ENCODE measurements at regions not wholly inside any gene's neighbourhood (a gene's known extent, or its start where the extent isn't known, plus 50 kb on each side); places are given as distances from the start of the nearest gene placed in this dataset.

GRCh38 chr1:194256010-194256409 lies 1069.6 kb upstream of the B3GALT2 start:
- no peak for TF ChIP-seq CTCF (IDR thresholded peaks at IDR 0.05; ENCODE audit: insufficient read depth in 1 of 2, low read depth in 1 of 2, low read length in 1 of 2, severe bottlenecking in 1 of 2, unreplicated experiment in 1 of 2)
- no peak for DNase-seq
- Histone ChIP-seq H3K36me3 (ENCODE audit: control insufficient read depth, insufficient read depth, low read length) (no peaks in the 10 kb centered on the region), H3K9me3 (no peaks in the 10 kb centered on the region), H3K27me3 (replicated peaks; ENCODE audit: control insufficient read depth, insufficient read depth, low read length) (no peaks in the 10 kb centered on the region), H3K4me1 (no peaks in the 10 kb centered on the region), H3K4me3 (ENCODE audit: low read depth, low read length) (no peak overlapping the region)
- H3K4me1 Mint-ChIP-seq (ENCODE audit: low read depth, unreplicated experiment): no peaks in the 10 kb centered on the region
- no peaks in the 10 kb centered on the region for H3K9me3 Mint-ChIP-seq (ENCODE audit: unreplicated experiment)
- POLR2A ChIA-PET: no interaction called here
- no peak overlapping the region for H3K4me3 Mint-ChIP-seq (ENCODE audit: unreplicated experiment)
- intact Hi-C loops (cut with micrococcal nuclease; ENCODE audit: unreplicated experiment): no loop called here
- CTCF ChIA-PET: no interaction called here
- no peak overlapping the region for H3K27ac Mint-ChIP-seq (ENCODE audit: unreplicated experiment)
- H3K36me3 Mint-ChIP-seq (ENCODE audit: insufficient read depth, unreplicated experiment): no peaks in the 10 kb centered on the region
- H3K27me3 Mint-ChIP-seq (ENCODE audit: insufficient read depth, unreplicated experiment): no peaks in the 10 kb centered on the region
- BruUV-seq (replicated peaks): no TSS peak

- DNase-seq: no peak
- BruUV-seq (replicated peaks): no TSS peak
- no peaks in the 10 kb centered on the region for H3K4me1 Mint-ChIP-seq (ENCODE audit: low read depth, unreplicated experiment)
- H3K9me3 Mint-ChIP-seq (ENCODE audit: unreplicated experiment): peaks cover 19% of the 10 kb centered on the region
- no peak overlapping the region for H3K27ac Mint-ChIP-seq (ENCODE audit: unreplicated experiment)
- Histone ChIP-seq H3K9me3 (no peaks in the 10 kb centered on the region), H3K4me1 (no peaks in the 10 kb centered on the region), H3K27me3 (replicated peaks; ENCODE audit: control insufficient read depth, insufficient read depth, low read length) (no peaks in the 10 kb centered on the region), H3K36me3 (ENCODE audit: control insufficient read depth, insufficient read depth, low read length) (no peaks in the 10 kb centered on the region), H3K4me3 (ENCODE audit: low read depth, low read length) (no peak overlapping the region)
- intact Hi-C loops (cut with micrococcal nuclease; ENCODE audit: unreplicated experiment): no loop called here
- TF ChIP-seq CTCF (IDR thresholded peaks at IDR 0.05; ENCODE audit: insufficient read depth in 1 of 2, low read depth in 1 of 2, low read length in 1 of 2, severe bottlenecking in 1 of 2, unreplicated experiment in 1 of 2): no peak
- H3K27me3 Mint-ChIP-seq (ENCODE audit: insufficient read depth, unreplicated experiment): no peaks in the 10 kb centered on the region
- POLR2A ChIA-PET: no interaction called here
- CTCF ChIA-PET: no interaction called here
- no peaks in the 10 kb centered on the region for H3K36me3 Mint-ChIP-seq (ENCODE audit: insufficient read depth, unreplicated experiment)
- no peak overlapping the region for H3K4me3 Mint-ChIP-seq (ENCODE audit: unreplicated experiment)
Observed at GRCh38 chr1:194252199-194252598, 1065.8 kb upstream of the B3GALT2 start.

GRCh38 chr1:194241215-194241614 lies 1054.8 kb upstream of the B3GALT2 start:
- Histone ChIP-seq H3K4me1 (no peaks in the 10 kb centered on the region), H3K9me3 (no peaks in the 10 kb centered on the region), H3K27me3 (replicated peaks; ENCODE audit: control insufficient read depth, insufficient read depth, low read length) (no peaks in the 10 kb centered on the region), H3K36me3 (ENCODE audit: control insufficient read depth, insufficient read depth, low read length) (no peaks in the 10 kb centered on the region), H3K4me3 (ENCODE audit: low read depth, low read length) (no peak overlapping the region)
- intact Hi-C loops (cut with micrococcal nuclease; ENCODE audit: unreplicated experiment): no loop called here
- no peaks in the 10 kb centered on the region for H3K27me3 Mint-ChIP-seq (ENCODE audit: insufficient read depth, unreplicated experiment)
- no peaks in the 10 kb centered on the region for H3K9me3 Mint-ChIP-seq (ENCODE audit: unreplicated experiment)
- DNase-seq: no peak
- CTCF ChIA-PET: no interaction called here
- H3K36me3 Mint-ChIP-seq (ENCODE audit: insufficient read depth, unreplicated experiment): no peaks in the 10 kb centered on the region
- TF ChIP-seq CTCF (IDR thresholded peaks at IDR 0.05; ENCODE audit: insufficient read depth in 1 of 2, low read depth in 1 of 2, low read length in 1 of 2, severe bottlenecking in 1 of 2, unreplicated experiment in 1 of 2): no peak
- H3K4me3 Mint-ChIP-seq (ENCODE audit: unreplicated experiment): no peak overlapping the region
- no TSS peak for BruUV-seq (replicated peaks)
- no peaks in the 10 kb centered on the region for H3K4me1 Mint-ChIP-seq (ENCODE audit: low read depth, unreplicated experiment)
- POLR2A ChIA-PET: no interaction called here
- H3K27ac Mint-ChIP-seq (ENCODE audit: unreplicated experiment): no peak overlapping the region
